Neural cell (in vitro differentiated cells): ENCODE measurements at regions not wholly inside any gene's neighbourhood (a gene's known extent, or its start where the extent isn't known, plus 50 kb on each side); places are given as distances from the start of the nearest gene placed in this dataset.

Source experiments
- H2AFZ ChIP-seq: fragments of 200-600, 300-800 bp; sonication (generic), shearing (Covaris generic); 2 replicates; pipeline ENCODE4 v1.6.0; 2014; ENCODE audit warnings: low read depth, mild to moderate bottlenecking, antibody characterized with exemption, low read length, moderate library complexity
- H3F3A ChIP-seq: fragments of 200-600 bp; shearing (Covaris generic); 2 replicates; pipeline ENCODE4 v1.6.1; 2016; ENCODE audit warnings: mild to moderate bottlenecking, moderate library complexity, mixed read lengths, antibody characterized with exemption, low read length; ENCODE audit not compliant: insufficient read depth, poor library complexity, severe bottlenecking
- H3K27ac ChIP-seq: fragments of 200-600, 300-800 bp; sonication (generic), shearing (Covaris generic); 2 replicates; pipeline ENCODE4 v1.5.1; 2014; ENCODE audit warnings: mild to moderate bottlenecking, low read length, moderate library complexity
- H3K27me3 ChIP-seq: fragments of 300-800, 200-600 bp; sonication (generic), shearing (Covaris generic); 2 replicates; pipeline ENCODE4 v1.6.0; 2014; ENCODE audit warnings: mild to moderate bottlenecking, low read depth, low read length, moderate library complexity; ENCODE audit not compliant: insufficient read depth
- H3K36me3 ChIP-seq: fragments of 300-800, 200-600 bp; sonication (generic), shearing (Covaris generic); 2 replicates; pipeline ENCODE4 v1.5.1; 2014; ENCODE audit warnings: mild to moderate bottlenecking, antibody characterized with exemption, low read length, moderate library complexity; ENCODE audit not compliant: insufficient read depth
- H3K4me2 ChIP-seq: fragments of 300-800, 200-600 bp; sonication (generic), shearing (Covaris generic); 2 replicates; pipeline ENCODE4 v1.6.0; 2014; ENCODE audit warnings: mild to moderate bottlenecking, low read length
- H3K4me3 ChIP-seq: fragments of 300-800, 200-600 bp; sonication (generic), shearing (Covaris generic); 2 replicates; pipeline ENCODE4 v1.5.1; 2014; ENCODE audit warnings: mild to moderate bottlenecking, low read length, moderate library complexity
- H3K79me2 ChIP-seq: fragments of 200-600 bp; shearing (Covaris generic); replicated peaks from 2 replicates; pipeline ENCODE4 v1.6.0; 2014; ENCODE audit warnings: mild to moderate bottlenecking, low read length, moderate library complexity; ENCODE audit not compliant: insufficient read depth
- H3K9ac ChIP-seq: fragments of 300-800, 200-600 bp; sonication (generic), shearing (Covaris generic); 2 replicates; pipeline ENCODE4 v1.6.1; 2016; ENCODE audit warnings: mild to moderate bottlenecking, low read length, mixed read lengths
- H3K9me2 ChIP-seq: fragments of 200-600 bp; shearing (Covaris generic); 2 replicates; pipeline ENCODE4 v1.6.1; 2016; ENCODE audit warnings: mild to moderate bottlenecking, low read length, mixed read lengths; ENCODE audit not compliant: insufficient read depth
- H3K9me3 ChIP-seq: fragments of 200-600, 300-800 bp; sonication (generic), shearing (Covaris generic); 2 replicates; pipeline ENCODE4 v1.6.1; 2016; ENCODE audit warnings: mild to moderate bottlenecking, mixed run types, low read length, moderate library complexity, mixed read lengths
- H4K20me1 ChIP-seq: fragments of 200-600 bp; shearing (Covaris generic); 2 replicates; pipeline ENCODE4 v1.6.1; 2016; ENCODE audit warnings: mild to moderate bottlenecking, mixed run types; ENCODE audit not compliant: insufficient read depth
- CTCF ChIP-seq: fragments of 450-650 bp; IDR thresholded peaks from 2 replicates; pipeline ENCODE4 v1.5.1; 2014; ENCODE audit warnings: antibody characterized with exemption, mild to moderate bottlenecking, moderate library complexity; ENCODE audit not compliant: poor library complexity, severe bottlenecking
- EP300 ChIP-seq: fragments of 450-650 bp; conservative IDR thresholded peaks from 2 replicates; pipeline ENCODE4 v1.6.1; 2014; ENCODE audit warnings: antibody characterized with exemption, mild to moderate bottlenecking, moderate library complexity; ENCODE audit not compliant: poor library complexity, severe bottlenecking
- EZH2 ChIP-seq: fragments of 200-600, 300-800 bp; shearing (Covaris generic), sonication (generic); IDR thresholded peaks from 2 replicates; pipeline ENCODE4 v1.6.1; 2014; ENCODE audit warnings: antibody characterized with exemption, low read length, borderline replicate concordance, mild to moderate bottlenecking; ENCODE audit not compliant: insufficient read depth, poor library complexity, severe bottlenecking
- MXI1 ChIP-seq: fragments of 450-650 bp; conservative IDR thresholded peaks from 2 replicates; pipeline ENCODE4 v1.6.1; 2014; ENCODE audit warnings: antibody characterized with exemption, mild to moderate bottlenecking; ENCODE audit not compliant: poor library complexity, severe bottlenecking
- POLR2AphosphoS5 ChIP-seq: IDR thresholded peaks from 2 replicates; pipeline ENCODE4 v1.6.1; 2012
- RAD21 ChIP-seq: fragments of 450-650 bp; conservative IDR thresholded peaks from 2 replicates; pipeline ENCODE4 v1.6.1; 2014; ENCODE audit warnings: antibody characterized with exemption, mild to moderate bottlenecking, moderate library complexity
- SMC3 ChIP-seq: fragments of 450-650 bp; conservative IDR thresholded peaks from 2 replicates; pipeline ENCODE4 v1.6.1; 2014; ENCODE audit warnings: antibody characterized with exemption, mild to moderate bottlenecking, moderate library complexity; ENCODE audit not compliant: poor library complexity
- TAF1 ChIP-seq: IDR thresholded peaks from 2 replicates; pipeline ENCODE4 v1.6.1; 2012; ENCODE audit warnings: low read depth
- TF ChIP-seq, protein P1 (sequence below): IDR thresholded peaks from 2 replicates; pipeline ENCODE4 v1.6.1; 2012; ENCODE audit warnings: borderline replicate concordance

DNA sequence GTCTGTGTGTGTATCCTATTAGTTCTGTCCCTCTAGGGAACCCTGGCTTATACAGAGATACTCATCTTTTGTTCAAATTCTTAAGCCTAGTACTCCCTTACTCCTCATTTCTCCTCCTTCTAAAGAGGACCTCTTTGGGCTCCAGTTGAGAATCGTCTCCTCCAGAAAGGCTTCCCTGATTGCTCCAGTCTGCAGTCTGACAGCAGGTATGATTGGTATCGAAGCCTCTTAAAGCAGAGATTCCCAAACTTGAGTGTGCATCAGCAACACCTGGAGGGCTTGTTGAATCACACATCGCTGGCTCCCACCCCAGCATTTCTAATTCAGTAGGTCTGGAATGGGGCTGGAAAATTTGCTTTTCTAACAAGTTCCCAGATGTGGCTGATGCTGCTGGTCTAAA is 60.9 kb upstream of the NMNAT3 start:
- no peak overlapping the region for H3K9ac ChIP-seq
- H3K4me2 ChIP-seq, result no peak overlapping the region
- no peaks in the 10 kb centered on the region for H3K9me3 ChIP-seq
- H2AFZ ChIP-seq, result no peak overlapping the region
- H3K9me2 ChIP-seq, result no peaks in the 10 kb centered on the region
- no peaks in the 10 kb centered on the region for H4K20me1 ChIP-seq
- TF ChIP-seq TAF1, result no peak
- no peak for TF ChIP-seq RAD21
- no peak for TF ChIP-seq EP300
- no peak for TF ChIP-seq POLR2AphosphoS5
- TF ChIP-seq CTCF, result no peak
- no peak for TF ChIP-seq MXI1
- TF ChIP-seq, protein P1, sequence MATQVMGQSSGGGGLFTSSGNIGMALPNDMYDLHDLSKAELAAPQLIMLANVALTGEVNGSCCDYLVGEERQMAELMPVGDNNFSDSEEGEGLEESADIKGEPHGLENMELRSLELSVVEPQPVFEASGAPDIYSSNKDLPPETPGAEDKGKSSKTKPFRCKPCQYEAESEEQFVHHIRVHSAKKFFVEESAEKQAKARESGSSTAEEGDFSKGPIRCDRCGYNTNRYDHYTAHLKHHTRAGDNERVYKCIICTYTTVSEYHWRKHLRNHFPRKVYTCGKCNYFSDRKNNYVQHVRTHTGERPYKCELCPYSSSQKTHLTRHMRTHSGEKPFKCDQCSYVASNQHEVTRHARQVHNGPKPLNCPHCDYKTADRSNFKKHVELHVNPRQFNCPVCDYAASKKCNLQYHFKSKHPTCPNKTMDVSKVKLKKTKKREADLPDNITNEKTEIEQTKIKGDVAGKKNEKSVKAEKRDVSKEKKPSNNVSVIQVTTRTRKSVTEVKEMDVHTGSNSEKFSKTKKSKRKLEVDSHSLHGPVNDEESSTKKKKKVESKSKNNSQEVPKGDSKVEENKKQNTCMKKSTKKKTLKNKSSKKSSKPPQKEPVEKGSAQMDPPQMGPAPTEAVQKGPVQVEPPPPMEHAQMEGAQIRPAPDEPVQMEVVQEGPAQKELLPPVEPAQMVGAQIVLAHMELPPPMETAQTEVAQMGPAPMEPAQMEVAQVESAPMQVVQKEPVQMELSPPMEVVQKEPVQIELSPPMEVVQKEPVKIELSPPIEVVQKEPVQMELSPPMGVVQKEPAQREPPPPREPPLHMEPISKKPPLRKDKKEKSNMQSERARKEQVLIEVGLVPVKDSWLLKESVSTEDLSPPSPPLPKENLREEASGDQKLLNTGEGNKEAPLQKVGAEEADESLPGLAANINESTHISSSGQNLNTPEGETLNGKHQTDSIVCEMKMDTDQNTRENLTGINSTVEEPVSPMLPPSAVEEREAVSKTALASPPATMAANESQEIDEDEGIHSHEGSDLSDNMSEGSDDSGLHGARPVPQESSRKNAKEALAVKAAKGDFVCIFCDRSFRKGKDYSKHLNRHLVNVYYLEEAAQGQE, result no peak
- TF ChIP-seq SMC3, result no peak
- TF ChIP-seq EZH2, result no peak
- no peaks in the 10 kb centered on the region for H3K27me3 ChIP-seq
- no peak overlapping the region for H3K27ac ChIP-seq
- H3K4me3 ChIP-seq, result no peak overlapping the region
- no peaks in the 10 kb centered on the region for H3K79me2 ChIP-seq
- H3F3A ChIP-seq, result no peaks in the 10 kb centered on the region
- H3K36me3 ChIP-seq, result no peaks in the 10 kb centered on the region

DNA sequence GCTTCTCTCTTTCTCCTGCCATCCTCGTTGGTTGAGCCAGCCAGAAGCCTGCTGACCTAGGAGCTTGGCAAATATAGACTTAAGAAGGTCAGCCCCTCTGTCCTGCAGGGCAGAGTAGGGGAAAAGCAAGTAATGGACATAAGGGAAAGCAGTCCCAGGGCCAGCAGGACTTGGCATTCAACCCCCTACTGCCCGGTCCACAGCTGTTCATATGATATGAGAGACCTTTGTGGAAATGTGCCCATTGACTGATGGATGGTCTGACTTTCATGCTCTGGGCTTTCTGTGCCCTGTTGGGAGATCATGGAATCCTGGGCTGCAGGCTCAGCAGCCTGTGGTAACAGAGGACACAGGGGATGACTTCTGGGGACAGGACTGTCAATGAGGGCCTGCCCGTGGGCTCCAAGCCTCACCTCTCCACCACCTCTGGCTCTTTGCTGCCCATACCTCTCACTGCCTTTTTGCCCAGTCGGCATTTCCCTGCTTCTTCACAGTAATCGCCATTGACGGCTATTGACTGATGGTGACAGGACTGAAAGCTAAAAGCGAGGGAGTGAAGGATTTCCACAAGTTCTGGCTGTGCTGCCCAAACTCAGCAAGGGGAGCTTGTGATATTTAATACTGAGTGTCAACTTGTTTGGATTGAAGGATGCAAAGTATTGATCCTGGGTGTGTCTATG is 60.0 kb upstream of the NMNAT3 start:
- H3K79me2 ChIP-seq, result no peaks in the 10 kb centered on the region
- H3K4me3 ChIP-seq, result no peak overlapping the region
- H3K27ac ChIP-seq, result no peak overlapping the region
- H3K27me3 ChIP-seq, result no peaks in the 10 kb centered on the region
- H3K9ac ChIP-seq, result no peak overlapping the region
- no peaks in the 10 kb centered on the region for H3K9me3 ChIP-seq
- no peak overlapping the region for H3K4me2 ChIP-seq
- H2AFZ ChIP-seq, result no peak overlapping the region
- TF ChIP-seq POLR2AphosphoS5 (no peak), MXI1 (no peak), SMC3 (no peak), EP300 (no peak), RAD21 (no peak), CTCF (no peak), TAF1 (no peak), EZH2 (no peak)
- TF ChIP-seq, protein P1, result no peak
- H3K9me2 ChIP-seq, result no peaks in the 10 kb centered on the region
- H3K36me3 ChIP-seq, result no peaks in the 10 kb centered on the region
- no peaks in the 10 kb centered on the region for H4K20me1 ChIP-seq
- no peaks in the 10 kb centered on the region for H3F3A ChIP-seq
